ENCODE measurements at regions not wholly inside any gene's neighbourhood (a gene's known extent, or its start where the extent isn't known, plus 50 kb on each side); places are given as distances from the start of the nearest gene placed in this dataset.
"Not testable (repeated sequence)": the region's sequence is repeated elsewhere in the genome, so short reads cannot be mapped to it uniquely, and the experiment has no call there.

GRCh38 chr2:220775856-220776488 is 796.1 kb downstream of the EPHA4 start:
- DNase-seq (ENCODE audit: insufficient read length, low spot score), result no peak
- no peak for FAIRE-seq
- TF ChIP-seq POLR2AphosphoS5 (IDR thresholded peaks at IDR 0.05; ENCODE audit: low read depth, low read length) (no peak), POU2F2 (IDR thresholded peaks at IDR 0.05; ENCODE audit: low read depth, low read length) (no peak), PAX5 (IDR thresholded peaks at IDR 0.05; ENCODE audit: insufficient read depth, low read length, severe bottlenecking) (no peak), SPI1 (IDR thresholded peaks at IDR 0.05; ENCODE audit: low read depth, low read length) (no peak), TAF1 (IDR thresholded peaks at IDR 0.05; ENCODE audit: low read depth, low read length) (no peak), POLR2A (IDR thresholded peaks at IDR 0.05; ENCODE audit: low read depth, low read length) (no peak)

GRCh38 chr2:220779076-220779475 is 793.0 kb downstream of the EPHA4 start:
- not testable (repeated sequence) for DNase-seq (ENCODE audit: insufficient read length, low spot score); FAIRE-seq

GRCh38 chr2:220779511-220779910 is 792.6 kb downstream of the EPHA4 start:
- no peak for DNase-seq (ENCODE audit: insufficient read length, low spot score)
- no peak for FAIRE-seq
- TF ChIP-seq POU2F2 (IDR thresholded peaks at IDR 0.05; ENCODE audit: low read depth, low read length), result no peak

- DNase-seq (ENCODE audit: insufficient read length, low spot score) (no peak), FAIRE-seq (no peak)
- TF ChIP-seq POLR2A (IDR thresholded peaks at IDR 0.05; ENCODE audit: low read depth, low read length) (no peak), TAF1 (IDR thresholded peaks at IDR 0.05; ENCODE audit: low read depth, low read length) (no peak), POU2F2 (IDR thresholded peaks at IDR 0.05; ENCODE audit: low read depth, low read length) (no peak), SPI1 (IDR thresholded peaks at IDR 0.05; ENCODE audit: low read depth, low read length) (no peak)
Observed at GRCh38 chr2:220779931-220780330, 792.2 kb downstream of the EPHA4 start.

- DNase-seq (ENCODE audit: insufficient read length, low spot score), result no peak
- no peak for TF ChIP-seq SPI1 (IDR thresholded peaks at IDR 0.05; ENCODE audit: low read depth, low read length)
- TF ChIP-seq POLR2A (IDR thresholded peaks at IDR 0.05; ENCODE audit: low read depth, low read length), result no peak
- TF ChIP-seq POLR2AphosphoS5 (IDR thresholded peaks at IDR 0.05; ENCODE audit: low read depth, low read length), result no peak
- TF ChIP-seq TAF1 (IDR thresholded peaks at IDR 0.05; ENCODE audit: low read depth, low read length), result no peak
- TF ChIP-seq PAX5 (IDR thresholded peaks at IDR 0.05; ENCODE audit: insufficient read depth, low read length, severe bottlenecking), result no peak
- no peak for TF ChIP-seq POU2F2 (IDR thresholded peaks at IDR 0.05; ENCODE audit: low read depth, low read length)
- no peak for FAIRE-seq
Observed at GRCh38 chr2:220781622-220782241, 790.4 kb downstream of the EPHA4 start.

GRCh38 chr2:220782609-220783113 is 789.4 kb downstream of the EPHA4 start:
- no peak for DNase-seq (ENCODE audit: insufficient read length, low spot score)
- TF ChIP-seq PAX5 (IDR thresholded peaks at IDR 0.05; ENCODE audit: insufficient read depth, low read length, severe bottlenecking) (no peak), TAF1 (IDR thresholded peaks at IDR 0.05; ENCODE audit: low read depth, low read length) (no peak), POLR2AphosphoS5 (IDR thresholded peaks at IDR 0.05; ENCODE audit: low read depth, low read length) (no peak), POU2F2 (IDR thresholded peaks at IDR 0.05; ENCODE audit: low read depth, low read length) (no peak), SPI1 (IDR thresholded peaks at IDR 0.05; ENCODE audit: low read depth, low read length) (no peak)
- no peak for FAIRE-seq

GRCh38 chr2:220783671-220784070 is 788.4 kb downstream of the EPHA4 start:
- FAIRE-seq (no peak), DNase-seq (ENCODE audit: insufficient read length, low spot score) (no peak)
- TF ChIP-seq POLR2AphosphoS5 (IDR thresholded peaks at IDR 0.05; ENCODE audit: low read depth, low read length) (no peak), POU2F2 (IDR thresholded peaks at IDR 0.05; ENCODE audit: low read depth, low read length) (no peak), TAF1 (IDR thresholded peaks at IDR 0.05; ENCODE audit: low read depth, low read length) (no peak), POLR2A (IDR thresholded peaks at IDR 0.05; ENCODE audit: low read depth, low read length) (no peak), SPI1 (IDR thresholded peaks at IDR 0.05; ENCODE audit: low read depth, low read length) (no peak), PAX5 (IDR thresholded peaks at IDR 0.05; ENCODE audit: insufficient read depth, low read length, severe bottlenecking) (no peak)

- FAIRE-seq, result no peak
- DNase-seq (ENCODE audit: insufficient read length, low spot score), result no peak
- no peak for TF ChIP-seq POU2F2 (IDR thresholded peaks at IDR 0.05; ENCODE audit: low read depth, low read length)
Observed at GRCh38 chr2:220785178-220785577, 786.9 kb downstream of the EPHA4 start.

GRCh38 chr2:220786216-220786615 is 785.9 kb downstream of the EPHA4 start:
- FAIRE-seq (no peak), DNase-seq (ENCODE audit: insufficient read length, low spot score) (no peak)
- no peak for TF ChIP-seq TAF1 (IDR thresholded peaks at IDR 0.05; ENCODE audit: low read depth, low read length)
- TF ChIP-seq POLR2AphosphoS5 (IDR thresholded peaks at IDR 0.05; ENCODE audit: low read depth, low read length), result no peak
- no peak for TF ChIP-seq SPI1 (IDR thresholded peaks at IDR 0.05; ENCODE audit: low read depth, low read length)
- no peak for TF ChIP-seq PAX5 (IDR thresholded peaks at IDR 0.05; ENCODE audit: insufficient read depth, low read length, severe bottlenecking)
- no peak for TF ChIP-seq POU2F2 (IDR thresholded peaks at IDR 0.05; ENCODE audit: low read depth, low read length)
- no peak for TF ChIP-seq POLR2A (IDR thresholded peaks at IDR 0.05; ENCODE audit: low read depth, low read length)

- TF ChIP-seq POU2F2 (IDR thresholded peaks at IDR 0.05; ENCODE audit: low read depth, low read length) (no peak), POLR2A (IDR thresholded peaks at IDR 0.05; ENCODE audit: low read depth, low read length) (no peak), SPI1 (IDR thresholded peaks at IDR 0.05; ENCODE audit: low read depth, low read length) (no peak), POLR2AphosphoS5 (IDR thresholded peaks at IDR 0.05; ENCODE audit: low read depth, low read length) (no peak), PAX5 (IDR thresholded peaks at IDR 0.05; ENCODE audit: insufficient read depth, low read length, severe bottlenecking) (no peak), TAF1 (IDR thresholded peaks at IDR 0.05; ENCODE audit: low read depth, low read length) (no peak)
- FAIRE-seq (no peak), DNase-seq (ENCODE audit: insufficient read length, low spot score) (no peak)
Observed at GRCh38 chr2:220787251-220787650, 784.9 kb downstream of the EPHA4 start.
